ENCODE measurements at regions not wholly inside any gene's neighbourhood (a gene's known extent, or its start where the extent isn't known, plus 50 kb on each side); places are given as distances from the start of the nearest gene placed in this dataset.

DNA sequence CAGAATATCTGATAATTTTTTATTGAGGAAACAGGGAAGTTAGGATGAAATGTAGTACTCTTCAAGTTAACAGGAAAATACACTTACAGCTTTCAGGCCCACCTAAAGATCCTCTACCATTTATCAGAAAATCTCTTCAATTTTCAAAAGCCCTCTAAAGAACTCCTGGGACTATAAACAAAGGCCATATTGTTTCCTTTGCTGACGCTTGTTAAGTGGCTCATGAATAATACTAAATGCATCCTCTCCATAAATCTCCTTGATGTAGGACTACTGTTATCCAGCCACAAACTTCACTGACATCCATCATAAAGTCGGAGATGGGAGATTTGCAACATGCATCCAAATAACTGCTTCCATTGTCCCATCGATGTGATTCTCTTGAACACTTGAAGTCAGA is 326.5 kb downstream of the ZIC1 start:
- TF ChIP-seq, protein P1, sequence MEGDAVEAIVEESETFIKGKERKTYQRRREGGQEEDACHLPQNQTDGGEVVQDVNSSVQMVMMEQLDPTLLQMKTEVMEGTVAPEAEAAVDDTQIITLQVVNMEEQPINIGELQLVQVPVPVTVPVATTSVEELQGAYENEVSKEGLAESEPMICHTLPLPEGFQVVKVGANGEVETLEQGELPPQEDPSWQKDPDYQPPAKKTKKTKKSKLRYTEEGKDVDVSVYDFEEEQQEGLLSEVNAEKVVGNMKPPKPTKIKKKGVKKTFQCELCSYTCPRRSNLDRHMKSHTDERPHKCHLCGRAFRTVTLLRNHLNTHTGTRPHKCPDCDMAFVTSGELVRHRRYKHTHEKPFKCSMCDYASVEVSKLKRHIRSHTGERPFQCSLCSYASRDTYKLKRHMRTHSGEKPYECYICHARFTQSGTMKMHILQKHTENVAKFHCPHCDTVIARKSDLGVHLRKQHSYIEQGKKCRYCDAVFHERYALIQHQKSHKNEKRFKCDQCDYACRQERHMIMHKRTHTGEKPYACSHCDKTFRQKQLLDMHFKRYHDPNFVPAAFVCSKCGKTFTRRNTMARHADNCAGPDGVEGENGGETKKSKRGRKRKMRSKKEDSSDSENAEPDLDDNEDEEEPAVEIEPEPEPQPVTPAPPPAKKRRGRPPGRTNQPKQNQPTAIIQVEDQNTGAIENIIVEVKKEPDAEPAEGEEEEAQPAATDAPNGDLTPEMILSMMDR (conservative IDR thresholded peaks at IDR 0.05): no peak
- H3K27me3 Mint-ChIP-seq (ENCODE audit: low read depth): no peaks in the 10 kb centered on the region
- no peak overlapping the region for H3K4me3 Mint-ChIP-seq
- peaks cover 15% of the 10 kb centered on the region for H3K4me1 Mint-ChIP-seq
- DNase-seq (ENCODE audit: low read depth, low spot score): no peak
- no peaks in the 10 kb centered on the region for H3K36me3 Mint-ChIP-seq (ENCODE audit: low read depth)
- no peaks in the 10 kb centered on the region for H3K9me3 Mint-ChIP-seq
- H3K27ac Mint-ChIP-seq (ENCODE audit: unreplicated experiment): no peak overlapping the region

DNA sequence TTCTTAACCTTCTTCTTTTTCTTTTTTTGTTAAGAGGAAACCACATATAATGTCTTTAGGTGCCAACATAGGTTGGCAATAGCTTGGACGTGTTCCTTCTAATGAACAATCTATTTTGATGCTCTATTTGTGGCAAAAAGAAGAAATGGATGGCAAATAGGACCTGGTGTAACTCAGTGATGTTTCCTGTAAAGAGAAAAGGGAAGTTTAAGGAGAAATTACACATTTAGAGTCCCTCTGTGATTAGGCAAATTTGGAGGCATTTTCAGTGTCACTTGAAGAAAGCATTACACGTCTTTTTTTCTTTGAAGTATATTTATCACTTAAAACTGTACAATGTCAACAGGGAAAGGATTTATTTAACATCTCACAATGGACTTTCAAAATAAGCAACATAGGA is 327.1 kb downstream of the ZIC1 start:
- Mint-ChIP-seq H3K27ac (ENCODE audit: unreplicated experiment) (no peak overlapping the region), H3K27me3 (ENCODE audit: low read depth) (no peaks in the 10 kb centered on the region), H3K9me3 (no peaks in the 10 kb centered on the region), H3K36me3 (ENCODE audit: low read depth) (no peaks in the 10 kb centered on the region), H3K4me3 (no peak overlapping the region), H3K4me1 (peaks cover 15% of the 10 kb centered on the region)
- TF ChIP-seq, protein P1 (conservative IDR thresholded peaks at IDR 0.05): no peak
- DNase-seq (ENCODE audit: low read depth, low spot score): no peak

DNA sequence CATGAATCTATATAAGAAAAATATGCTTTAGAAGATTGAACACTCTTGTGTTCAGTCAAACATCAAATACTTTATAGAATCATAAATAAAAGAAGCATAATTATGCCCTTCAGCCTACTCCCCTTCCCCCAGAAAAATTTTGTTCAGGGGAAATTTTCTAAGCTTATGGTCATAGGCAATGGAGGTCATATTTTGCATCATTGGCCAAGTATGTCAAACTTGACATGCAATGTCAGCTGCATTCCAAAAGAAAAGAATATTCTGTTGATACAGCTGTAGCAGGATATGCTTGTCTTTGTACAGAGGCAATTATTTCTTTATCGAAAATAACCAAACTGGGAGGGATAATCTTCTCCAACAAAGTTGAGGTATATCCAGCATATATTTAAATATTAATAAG is 328.2 kb downstream of the ZIC1 start:
- Mint-ChIP-seq H3K27ac (ENCODE audit: unreplicated experiment) (no peak overlapping the region), H3K4me1 (peaks cover 12% of the 10 kb centered on the region), H3K36me3 (ENCODE audit: low read depth) (no peaks in the 10 kb centered on the region), H3K4me3 (no peak overlapping the region), H3K27me3 (ENCODE audit: low read depth) (no peaks in the 10 kb centered on the region), H3K9me3 (no peaks in the 10 kb centered on the region)
- TF ChIP-seq, protein P1 (conservative IDR thresholded peaks at IDR 0.05): no peak
- no peak for DNase-seq (ENCODE audit: low read depth, low spot score)

DNA sequence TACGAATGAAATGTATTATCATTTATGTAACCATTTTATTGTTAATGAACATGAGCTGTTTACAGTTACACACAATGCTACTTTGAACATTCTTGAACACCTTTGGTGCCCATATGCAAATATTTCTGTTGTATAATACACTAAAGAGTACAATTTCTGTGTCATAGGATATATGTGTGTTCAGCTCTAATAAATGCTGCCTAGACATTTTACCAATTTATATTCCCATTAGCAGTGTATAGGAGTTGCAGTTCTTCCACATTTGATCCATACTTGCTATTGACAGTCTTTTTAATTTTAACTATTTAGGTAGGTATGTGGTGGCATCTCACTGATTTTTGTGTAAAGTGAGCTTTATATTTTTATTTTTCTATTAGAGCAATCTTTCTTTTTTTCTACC is 331.8 kb downstream of the ZIC1 start:
- TF ChIP-seq, protein P1 (conservative IDR thresholded peaks at IDR 0.05): no peak
- Mint-ChIP-seq H3K27me3 (ENCODE audit: low read depth) (no peaks in the 10 kb centered on the region), H3K4me1 (peaks cover 4% of the 10 kb centered on the region), H3K4me3 (no peak overlapping the region), H3K9me3 (no peaks in the 10 kb centered on the region), H3K36me3 (ENCODE audit: low read depth) (no peaks in the 10 kb centered on the region), H3K27ac (ENCODE audit: unreplicated experiment) (no peak overlapping the region)
- DNase-seq (ENCODE audit: low read depth, low spot score): no peak

DNA sequence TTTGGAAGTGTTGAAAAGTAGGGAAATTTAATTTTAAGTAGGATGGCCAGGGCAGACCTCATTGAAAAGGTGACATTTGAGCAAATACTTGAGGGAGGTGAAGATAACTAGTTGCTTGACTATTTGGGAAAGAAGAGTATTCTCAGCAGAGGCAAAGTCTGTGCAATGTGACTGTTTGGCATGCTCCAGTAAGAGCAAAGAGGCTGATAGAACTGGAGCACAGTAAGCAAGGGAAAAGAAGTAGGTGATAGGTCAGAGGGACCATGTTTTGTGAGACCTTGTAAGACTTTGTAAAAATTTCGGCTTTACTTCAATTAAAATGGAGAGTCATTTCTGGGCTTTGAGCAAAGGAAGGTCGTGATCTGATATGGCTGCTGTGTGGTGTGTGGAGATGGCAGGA is 335.8 kb downstream of the ZIC1 start:
- TF ChIP-seq, protein P1 (conservative IDR thresholded peaks at IDR 0.05): no peak
- H3K36me3 Mint-ChIP-seq (ENCODE audit: low read depth): no peaks in the 10 kb centered on the region
- H3K27ac Mint-ChIP-seq (ENCODE audit: unreplicated experiment): no peak overlapping the region
- DNase-seq (ENCODE audit: low read depth, low spot score): no peak
- no peak overlapping the region for H3K4me3 Mint-ChIP-seq
- H3K9me3 Mint-ChIP-seq: no peaks in the 10 kb centered on the region
- H3K27me3 Mint-ChIP-seq (ENCODE audit: low read depth): no peaks in the 10 kb centered on the region
- no peaks in the 10 kb centered on the region for H3K4me1 Mint-ChIP-seq

DNA sequence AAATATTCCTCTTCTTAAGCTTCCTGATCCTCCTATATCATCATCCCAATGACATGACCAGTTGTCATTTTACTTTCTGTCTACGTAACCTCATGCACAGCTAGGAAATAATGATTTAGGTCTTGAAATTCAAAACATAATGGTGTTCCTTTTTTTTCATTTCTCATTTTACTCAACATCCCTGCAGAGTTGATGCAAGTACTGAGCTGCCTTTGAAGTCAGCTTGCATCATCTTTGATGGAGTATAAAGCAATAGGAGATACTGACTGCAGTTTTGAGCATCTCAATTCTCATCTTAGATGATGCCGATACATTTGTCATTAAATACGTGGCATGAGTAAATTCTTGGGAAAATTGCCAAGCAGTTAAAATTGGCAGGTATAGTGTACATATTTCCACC is 346.1 kb downstream of the ZIC1 start:
- no peak for DNase-seq (ENCODE audit: low read depth, low spot score)
- Mint-ChIP-seq H3K27ac (ENCODE audit: unreplicated experiment) (no peak overlapping the region), H3K36me3 (ENCODE audit: low read depth) (no peaks in the 10 kb centered on the region), H3K4me1 (peaks cover 11% of the 10 kb centered on the region), H3K27me3 (ENCODE audit: low read depth) (no peaks in the 10 kb centered on the region), H3K4me3 (no peak overlapping the region), H3K9me3 (peaks cover 2% of the 10 kb centered on the region)
- TF ChIP-seq, protein P1 (conservative IDR thresholded peaks at IDR 0.05): no peak

All from neural crest cell (in vitro differentiated cells).